GM13976 (cell line): ENCODE measurements at regions not wholly inside any gene's neighbourhood (a gene's known extent, or its start where the extent isn't known, plus 50 kb on each side); places are given as distances from the start of the nearest gene placed in this dataset.

Source experiments
- DNase-seq: peaks from one replicate; pipeline ENCODE4 v3.0.0; 2012; ENCODE audit warnings: low spot score
- CTCF ChIP-seq: IDR thresholded peaks from 2 replicates; pipeline ENCODE4 v1.5.1; 2012; ENCODE audit warnings: borderline replicate concordance, mild to moderate bottlenecking; ENCODE audit not compliant: insufficient read depth; ENCODE audit errors: extremely low read depth, missing control alignments, control extremely low read depth
- in situ Hi-C: fragments of 300-500 bp; cut with MboI; formaldehyde crosslinking; loops from one replicate; pipeline ENCODE4 v1.12.0; 2022; ENCODE audit warnings: low sequenced_read_pairs, mixed read lengths, inconsistent platforms; ENCODE audit not compliant: unreplicated experiment

- TF ChIP-seq CTCF = no peak
- in situ Hi-C loops = no loop called here
- no peak for DNase-seq
Observed at GRCh38 chr12:94062796-94063635, 85.4 kb upstream of the PLXNC1 start.

GRCh38 chr12:94070520-94070919 is 77.9 kb upstream of the PLXNC1 start:
- no peak for TF ChIP-seq CTCF
- in situ Hi-C loops = no loop called here
- no peak for DNase-seq

GRCh38 chr12:94071258-94071657 is 77.1 kb upstream of the PLXNC1 start:
- TF ChIP-seq CTCF = no peak
- in situ Hi-C loops = no loop called here
- no peak for DNase-seq

- TF ChIP-seq CTCF = no peak
- in situ Hi-C loops = no loop called here
- no peak for DNase-seq
Observed at GRCh38 chr12:94073441-94074051, 74.8 kb upstream of the PLXNC1 start.

- no peak for DNase-seq
- in situ Hi-C loops = no loop called here
- no peak for TF ChIP-seq CTCF
Observed at GRCh38 chr12:94074216-94074979, 74.0 kb upstream of the PLXNC1 start.

- in situ Hi-C loops = loop anchor here (25.0 kb wide), 1 partner anchor 313 kb away; no protein-coding TSS in a partner anchor
- peak; percentile 51 for TF ChIP-seq CTCF
- DNase-seq = peak; percentile 25
Observed at GRCh38 chr12:94074980-94075629, 73.3 kb upstream of the PLXNC1 start.
